Central memory CD4-positive, alpha-beta T cell (primary cell): ENCODE measurements at regions not wholly inside any gene's neighbourhood (a gene's known extent, or its start where the extent isn't known, plus 50 kb on each side); places are given as distances from the start of the nearest gene placed in this dataset.
"Not testable (repeated sequence)": the region's sequence is repeated elsewhere in the genome, so short reads cannot be mapped to it uniquely, and the experiment has no call there.

Experiments used
- DNase-seq: peaks from one replicate; pipeline ENCODE4 v3.0.0; 2022

GRCh38 chr9:110068212-110068611, 139.7 kb downstream of the C9orf152 start:
- DNase-seq: no peak

GRCh38 chr9:110069326-110070248, 138.4 kb downstream of the C9orf152 start:
- no peak for DNase-seq

GRCh38 chr9:110072597-110073355, 135.2 kb downstream of the C9orf152 start:
- DNase-seq: no peak

- no peak for DNase-seq
Measured at GRCh38 chr9:110073356-110073905, 134.5 kb downstream of the C9orf152 start.

- DNase-seq: no peak
Measured at GRCh38 chr9:110076894-110077725, 130.8 kb downstream of the C9orf152 start.

- DNase-seq: no peak
Measured at GRCh38 chr9:110077925-110078324, 130.0 kb downstream of the C9orf152 start.

GRCh38 chr9:110078604-110079003, 129.4 kb downstream of the C9orf152 start:
- DNase-seq: no peak

GRCh38 chr9:110081395-110081794, 126.6 kb downstream of the C9orf152 start:
- no peak for DNase-seq

- DNase-seq: no peak
Measured at GRCh38 chr9:110083866-110084265, 124.1 kb downstream of the C9orf152 start.

GRCh38 chr9:110086537-110086936, 121.4 kb downstream of the C9orf152 start:
- no peak for DNase-seq

GRCh38 chr9:110087605-110088004, 120.4 kb downstream of the C9orf152 start:
- no peak for DNase-seq

- no peak for DNase-seq
Measured at GRCh38 chr9:110088099-110088498, 119.9 kb downstream of the C9orf152 start.

- no peak for DNase-seq
Measured at GRCh38 chr9:110089681-110090370, 118.1 kb downstream of the C9orf152 start.

GRCh38 chr9:110092792-110093191, 115.2 kb downstream of the C9orf152 start:
- no peak for DNase-seq

GRCh38 chr9:110093417-110093816, 114.5 kb downstream of the C9orf152 start:
- DNase-seq: no peak

- no peak for DNase-seq
Measured at GRCh38 chr9:110093871-110094270, 114.1 kb downstream of the C9orf152 start.

- no peak for DNase-seq
Measured at GRCh38 chr9:110095161-110095595, 112.8 kb downstream of the C9orf152 start.

GRCh38 chr9:110095776-110096175, 112.2 kb downstream of the C9orf152 start:
- no peak for DNase-seq

- not testable (repeated sequence) for DNase-seq
Measured at GRCh38 chr9:110096674-110097073, 111.3 kb downstream of the C9orf152 start.

GRCh38 chr9:110099236-110100095, 108.5 kb downstream of the C9orf152 start:
- no peak for DNase-seq
